HepG2 (cell line): ENCODE measurements at regions not wholly inside any gene's neighbourhood (a gene's known extent, or its start where the extent isn't known, plus 50 kb on each side); places are given as distances from the start of the nearest gene placed in this dataset.

ENCODE experiments used
- ARHGAP35 ChIP-seq: sonication (generic); formaldehyde crosslinking; IDR thresholded peaks from 2 replicates; pipeline ENCODE4 v1.9.0; 2022; ENCODE audit warnings: mild to moderate bottlenecking, inconsistent platforms, moderate library complexity, missing genetic modification reagents, borderline replicate concordance
- BCLAF1 ChIP-seq: fragments of 450-650 bp; IDR thresholded peaks from 2 replicates; pipeline ENCODE4 v1.6.1; 2017; ENCODE audit warnings: mild to moderate bottlenecking
- CBX1 ChIP-seq: IDR thresholded peaks from one replicate; pipeline ENCODE4 v1.6.1; 2016; ENCODE audit warnings: antibody characterized with exemption, low read depth
- GLMP ChIP-seq: sonication (generic); formaldehyde crosslinking; IDR thresholded peaks from 2 replicates; pipeline ENCODE4 v1.9.0; 2021; ENCODE audit warnings: missing genetic modification reagents, mild to moderate bottlenecking, borderline replicate concordance
- GMEB1 ChIP-seq: sonication (generic); formaldehyde crosslinking; IDR thresholded peaks from 2 replicates; pipeline ENCODE4 v1.5.1; 2020; ENCODE audit warnings: missing genetic modification reagents, mild to moderate bottlenecking, borderline replicate concordance
- ISL2 ChIP-seq: sonication (generic); formaldehyde crosslinking; IDR thresholded peaks from 2 replicates; pipeline ENCODE4 v1.5.0; 2020; ENCODE audit warnings: missing genetic modification reagents
- MEIS2 ChIP-seq: sonication (generic); formaldehyde crosslinking; IDR thresholded peaks from 2 replicates; pipeline ENCODE4 v1.9.0; 2021; ENCODE audit warnings: mild to moderate bottlenecking, missing genetic modification reagents
- UBTF ChIP-seq: sonication (generic); formaldehyde crosslinking; IDR thresholded peaks from 2 replicates; pipeline ENCODE4 v1.4.0; 2020; ENCODE audit warnings: mild to moderate bottlenecking, missing genetic modification reagents
- ZKSCAN8 ChIP-seq: IDR thresholded peaks from 2 replicates; pipeline ENCODE4 v1.6.1; 2016; ENCODE audit warnings: borderline replicate concordance, missing genetic modification reagents, missing compliant biosample characterization
- ZNF318 ChIP-seq: sonication (generic); formaldehyde crosslinking; IDR thresholded peaks from 2 replicates; pipeline ENCODE4 v1.4.0; 2020; ENCODE audit warnings: mild to moderate bottlenecking, missing genetic modification reagents
- ZNF44 ChIP-seq: sonication (generic); formaldehyde crosslinking; IDR thresholded peaks from 2 replicates; pipeline ENCODE4 v1.5.1; 2020; ENCODE audit warnings: mild to moderate bottlenecking, missing genetic modification reagents

- no peak for TF ChIP-seq ZNF318 (CRISPR knock-in tag)
- TF ChIP-seq ZKSCAN8 (CRISPR knock-in tag) = peak; percentile 50; the same call in 1 of the 2 replicates
- TF ChIP-seq ARHGAP35 (CRISPR knock-in tag) = no peak
- TF ChIP-seq ZNF44 (CRISPR knock-in tag) = no peak
- TF ChIP-seq MEIS2 (CRISPR knock-in tag) = peak; percentile 43; the same call in 1 of the 2 replicates
- no peak for TF ChIP-seq CBX1
- TF ChIP-seq BCLAF1 = no peak
- TF ChIP-seq UBTF = no peak
- no peak for TF ChIP-seq GMEB1 (CRISPR knock-in tag)
- peak; percentile 40; the same call in 1 of the 2 replicates for TF ChIP-seq ISL2 (CRISPR knock-in tag)
- TF ChIP-seq GLMP = no peak
Observed at GRCh38 chr3:193777524-193777923, 184.5 kb downstream of the OPA1 start (continued).
